OCI-M2 (cell line): ENCODE measurements at regions not wholly inside any gene's neighbourhood (a gene's known extent, or its start where the extent isn't known, plus 50 kb on each side); places are given as distances from the start of the nearest gene placed in this dataset.

Experiments
- DNase-seq: peaks from one replicate; lab custom pipeline; 2025; ENCODE audit not compliant: unreplicated experiment; lab: John Stamatoyannopoulos, UW

GRCh38 chr17:77361986-77362620 is 221.3 kb downstream of the SEC14L1 start:
- no peak for DNase-seq

DNA sequence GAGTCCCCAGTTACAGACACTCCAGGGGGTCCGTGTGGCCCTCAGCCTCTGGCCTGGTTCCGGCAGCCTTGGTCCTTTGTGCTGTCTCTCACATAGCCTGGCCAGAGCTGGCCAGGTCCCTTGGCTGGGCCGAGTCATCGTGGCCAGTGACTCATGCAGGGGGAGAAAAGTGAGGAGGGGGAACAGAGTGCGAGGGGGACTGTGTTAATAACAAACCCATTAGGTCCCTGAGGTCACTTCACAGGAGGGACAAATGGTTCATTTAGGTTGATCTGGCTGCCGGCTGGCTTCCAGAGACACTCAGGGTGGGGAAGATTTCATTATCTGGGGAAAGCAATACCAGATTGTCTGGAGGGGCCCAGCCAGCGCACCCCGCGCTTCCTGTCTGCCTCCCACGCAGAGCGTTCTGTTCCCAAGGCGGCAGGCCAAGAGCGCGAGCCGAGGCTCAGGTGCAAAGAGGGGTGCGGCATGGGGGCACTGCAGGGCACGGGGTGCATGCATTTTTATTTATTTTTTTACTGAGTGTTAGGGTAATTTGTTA is 223.1 kb downstream of the SEC14L1 start:
- no peak for DNase-seq

DNA sequence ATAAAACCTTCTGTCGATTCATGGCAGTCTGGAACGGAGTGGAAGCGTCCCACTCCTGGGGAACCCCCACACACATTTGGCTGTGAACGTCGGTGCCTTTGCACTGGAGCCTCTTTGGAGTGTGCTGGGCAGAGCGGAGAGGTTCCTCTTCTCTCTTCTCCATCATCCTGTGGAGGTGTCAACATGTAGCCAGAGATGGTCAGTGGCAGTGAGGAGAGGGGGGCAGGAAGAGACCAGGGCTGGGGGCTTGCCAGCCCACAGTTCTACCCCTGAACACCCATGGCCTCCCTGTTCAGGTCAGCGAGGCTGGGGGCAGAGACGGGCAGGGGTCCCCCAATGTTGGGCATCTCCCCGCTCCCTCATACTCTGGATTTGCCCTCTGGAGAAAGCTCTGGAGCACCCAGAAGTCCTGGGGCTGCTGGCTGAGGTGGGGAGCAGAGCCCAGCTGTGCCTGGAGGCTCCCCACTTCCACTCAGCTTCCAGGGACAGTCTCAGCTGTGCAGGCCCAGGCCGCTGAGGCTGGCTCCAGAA is 223.7 kb downstream of the SEC14L1 start:
- no peak for DNase-seq

DNA sequence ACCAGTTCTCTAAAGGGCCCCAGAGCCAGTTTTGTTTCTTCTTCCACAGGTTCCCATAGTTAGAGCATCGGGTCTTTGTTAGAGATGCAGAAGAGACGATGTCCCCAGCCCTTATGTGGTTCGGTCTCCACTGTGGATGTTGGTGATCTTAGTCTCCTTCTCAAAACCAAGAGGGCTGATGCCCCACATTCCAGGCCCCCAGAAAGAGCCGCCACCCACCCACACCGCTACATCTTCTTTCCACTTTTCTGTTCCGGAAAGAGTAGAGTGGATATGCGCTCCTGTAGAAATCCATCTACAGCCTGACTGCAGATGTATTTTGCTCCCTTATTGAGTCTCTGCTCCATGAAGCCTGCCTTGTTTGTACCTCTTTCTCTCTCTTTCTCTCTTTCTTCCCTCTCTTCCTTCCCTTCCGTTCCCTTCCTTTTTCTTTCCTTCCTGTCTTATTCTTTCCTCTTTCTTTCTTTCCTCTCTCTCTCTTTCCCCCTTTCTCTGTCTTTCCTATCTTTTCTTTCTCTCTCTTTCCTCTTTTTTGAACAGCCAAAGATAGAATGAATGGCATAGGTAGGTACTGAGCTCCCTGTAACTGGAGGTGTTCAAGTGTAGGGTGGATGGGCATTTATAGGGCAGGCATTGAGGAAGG is 224.3 kb downstream of the SEC14L1 start:
- DNase-seq: no peak

DNA sequence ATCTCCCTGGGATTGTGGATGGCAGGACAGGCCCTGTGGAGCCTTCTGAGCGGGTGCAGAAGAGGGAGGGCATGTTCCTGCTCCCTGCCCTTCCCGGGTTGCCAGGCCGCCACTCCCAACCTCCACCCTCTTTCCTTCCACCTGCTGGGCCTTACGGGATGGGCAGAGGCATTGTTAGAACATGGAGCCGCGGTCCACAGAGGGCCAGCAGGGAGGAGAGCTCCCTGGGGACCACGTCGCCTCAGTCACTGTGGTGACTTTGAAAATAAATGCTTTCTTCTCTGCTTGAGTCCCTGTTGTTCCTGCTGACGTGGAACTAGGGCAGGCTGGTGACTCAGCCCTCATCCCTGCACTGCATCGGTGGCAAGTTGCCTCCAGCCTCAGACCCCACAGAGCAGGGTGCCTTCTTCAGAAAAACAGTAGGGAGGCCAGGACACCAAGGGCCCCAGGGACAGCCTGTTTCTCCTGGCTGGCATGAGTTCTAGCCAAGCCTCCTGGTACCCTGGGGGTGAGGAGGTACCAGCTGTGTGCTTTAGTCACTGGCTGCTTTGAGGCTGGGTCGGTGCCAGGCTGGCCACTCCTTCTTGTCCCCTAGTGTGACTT is 224.9 kb downstream of the SEC14L1 start:
- no peak for DNase-seq

- no peak for DNase-seq
Observed at GRCh38 chr17:77366206-77366557, 225.4 kb downstream of the SEC14L1 start.

GRCh38 chr17:77366558-77367245 is 225.9 kb downstream of the SEC14L1 start:
- DNase-seq: no peak

DNA sequence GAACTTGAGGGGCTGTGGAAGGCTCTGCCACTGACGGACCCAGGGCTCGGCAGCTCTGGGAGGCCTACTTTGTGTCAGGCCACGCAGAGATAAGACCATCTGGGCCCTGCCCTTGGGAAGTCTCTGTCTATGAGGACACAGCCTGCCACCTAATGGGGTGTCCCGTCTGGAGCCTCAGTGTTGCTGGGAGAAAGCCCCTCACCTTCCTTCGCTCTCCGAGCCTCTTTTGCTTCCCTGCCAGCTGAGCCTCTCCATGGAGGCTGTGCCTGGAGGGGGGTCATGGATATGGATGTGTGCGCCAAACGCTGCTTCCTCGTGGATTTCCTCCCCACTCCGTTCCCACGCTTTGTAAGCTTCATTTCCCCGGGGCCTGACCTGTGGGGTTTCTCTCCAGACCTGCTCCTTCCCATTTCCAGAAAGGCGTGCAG is 228.8 kb downstream of the SEC14L1 start:
- no peak for DNase-seq

- no peak for DNase-seq
Observed at GRCh38 chr17:77370586-77370985, 229.8 kb downstream of the SEC14L1 start.

DNA sequence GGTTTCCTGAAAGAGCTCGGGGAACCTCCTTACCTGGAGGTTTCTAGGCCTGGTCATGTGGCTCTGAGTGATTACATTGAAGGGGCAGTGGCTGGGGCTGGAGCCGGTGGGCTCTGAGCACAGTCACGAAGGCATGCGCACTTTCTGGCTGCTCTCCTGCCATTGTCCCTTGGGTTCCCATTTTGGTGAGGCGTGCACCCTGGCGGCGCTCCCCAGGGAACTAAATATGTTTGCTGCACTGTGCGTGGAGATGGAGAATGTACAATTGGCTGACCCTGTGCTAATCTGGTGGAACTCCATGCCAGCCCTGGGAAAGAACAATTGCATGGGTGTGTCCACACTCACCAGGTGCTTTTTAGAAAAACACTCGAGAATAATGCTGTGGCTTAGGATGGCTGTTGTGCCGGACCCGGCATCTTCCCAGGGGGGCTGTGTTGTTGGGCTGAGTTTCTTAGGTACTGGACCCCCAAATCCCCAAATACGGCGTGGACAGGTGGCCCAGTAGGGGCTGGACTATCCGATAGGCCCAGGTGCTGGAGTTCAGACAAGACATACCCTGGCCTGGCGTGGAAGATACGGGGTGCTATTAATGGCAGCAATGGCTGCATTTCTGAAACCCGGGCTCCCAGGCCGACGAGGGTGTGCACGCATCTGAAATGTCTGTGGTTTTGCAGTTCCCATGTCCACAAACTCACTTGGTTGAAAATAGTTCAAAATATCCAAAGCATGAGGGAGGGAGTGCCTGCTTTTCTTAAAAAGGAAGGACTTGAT is 230.5 kb downstream of the SEC14L1 start:
- DNase-seq: no peak

DNA sequence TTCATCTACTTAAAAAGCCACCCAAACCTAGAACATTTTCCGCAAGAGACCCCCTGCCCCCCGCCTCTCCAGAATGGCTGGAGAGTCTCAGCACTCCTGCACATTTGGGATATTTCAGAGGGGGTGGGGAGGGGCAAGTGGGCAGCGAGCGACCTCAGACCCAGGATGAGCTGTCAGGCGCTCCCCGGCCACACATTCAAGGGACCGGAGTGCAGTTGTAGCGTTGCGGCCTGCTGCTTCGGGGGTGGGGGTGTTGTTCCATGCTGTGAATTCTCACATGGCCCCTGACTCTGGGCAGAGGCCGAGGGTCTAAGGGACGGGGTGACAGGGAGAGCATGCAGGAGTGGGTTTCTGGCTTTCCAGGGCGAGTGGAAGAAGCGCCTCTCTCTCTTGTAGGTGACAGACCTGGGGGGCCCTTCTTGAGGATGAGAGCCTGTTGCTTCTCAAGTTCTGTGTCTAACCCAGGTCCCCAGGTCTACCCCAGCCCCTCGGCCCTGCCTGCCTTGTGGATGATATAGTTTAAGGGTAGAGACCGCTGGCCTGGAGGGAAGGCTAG is 231.2 kb downstream of the SEC14L1 start:
- no peak for DNase-seq

DNA sequence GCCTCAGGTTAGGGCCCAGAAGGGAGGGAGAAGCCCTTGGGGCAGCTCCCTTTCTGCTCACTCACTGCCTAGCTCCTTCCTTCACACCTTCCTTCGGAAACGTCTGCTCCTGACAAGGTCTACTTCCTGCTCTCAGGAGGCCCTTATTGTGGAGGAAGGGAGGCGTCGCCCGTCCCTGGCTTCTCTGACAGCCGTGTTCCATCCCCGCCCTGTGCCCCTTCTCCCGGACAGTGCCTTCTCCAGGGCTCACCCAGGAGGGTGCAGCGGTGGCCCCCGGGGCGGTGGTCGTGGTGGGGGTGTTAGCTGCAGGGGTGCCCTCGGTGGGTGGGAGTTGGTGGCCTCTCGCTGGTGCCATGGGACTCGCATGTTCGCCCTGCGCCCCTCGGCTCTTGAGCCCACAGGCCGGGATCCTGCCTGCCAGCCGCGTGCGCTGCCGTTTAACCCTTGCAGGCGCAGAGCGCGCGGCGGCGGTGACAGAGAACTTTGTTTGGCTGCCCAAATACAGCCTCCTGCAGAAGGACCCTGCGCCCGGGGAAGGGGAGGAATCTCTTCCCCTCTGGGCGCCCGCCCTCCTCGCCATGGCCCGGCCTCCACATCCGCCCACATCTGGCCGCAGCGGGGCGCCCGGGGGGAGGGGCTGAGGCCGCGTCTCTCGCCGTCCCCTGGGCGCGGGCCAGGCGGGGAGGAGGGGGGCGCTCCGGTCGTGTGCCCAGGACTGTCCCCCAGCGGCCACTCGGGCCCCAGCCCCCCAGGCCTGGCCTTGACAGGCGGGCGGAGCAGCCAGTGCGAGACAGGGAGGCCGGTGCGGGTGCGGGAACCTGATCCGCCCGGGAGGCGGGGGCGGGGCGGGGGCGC is 231.9 kb downstream of the SEC14L1 start:
- no peak for DNase-seq

DNA sequence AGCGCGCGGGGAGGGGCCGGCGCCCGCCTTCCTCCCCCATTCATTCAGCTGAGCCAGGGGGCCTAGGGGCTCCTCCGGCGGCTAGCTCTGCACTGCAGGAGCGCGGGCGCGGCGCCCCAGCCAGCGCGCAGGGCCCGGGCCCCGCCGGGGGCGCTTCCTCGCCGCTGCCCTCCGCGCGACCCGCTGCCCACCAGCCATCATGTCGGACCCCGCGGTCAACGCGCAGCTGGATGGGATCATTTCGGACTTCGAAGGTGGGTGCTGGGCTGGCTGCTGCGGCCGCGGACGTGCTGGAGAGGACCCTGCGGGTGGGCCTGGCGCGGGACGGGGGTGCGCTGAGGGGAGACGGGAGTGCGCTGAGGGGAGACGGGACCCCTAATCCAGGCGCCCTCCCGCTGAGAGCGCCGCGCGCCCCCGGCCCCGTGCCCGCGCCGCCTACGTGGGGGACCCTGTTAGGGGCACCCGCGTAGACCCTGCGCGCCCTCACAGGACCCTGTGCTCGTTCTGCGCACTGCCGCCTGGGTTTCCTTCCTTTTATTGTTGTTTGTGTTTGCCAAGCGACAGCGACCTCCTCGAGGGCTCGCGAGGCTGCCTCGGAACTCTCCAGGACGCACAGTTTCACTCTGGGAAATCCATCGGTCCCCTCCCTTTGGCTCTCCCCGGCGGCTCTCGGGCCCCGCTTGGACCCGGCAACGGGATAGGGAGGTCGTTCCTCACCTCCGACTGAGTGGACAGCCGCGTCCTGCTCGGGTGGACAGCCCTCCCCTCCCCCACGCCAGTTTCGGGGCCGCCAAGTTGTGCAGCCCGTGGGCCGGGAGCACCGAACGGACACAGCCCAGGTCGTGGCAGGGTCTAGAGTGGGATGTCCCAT is 232.8 kb downstream of the SEC14L1 start:
- no peak for DNase-seq

DNA sequence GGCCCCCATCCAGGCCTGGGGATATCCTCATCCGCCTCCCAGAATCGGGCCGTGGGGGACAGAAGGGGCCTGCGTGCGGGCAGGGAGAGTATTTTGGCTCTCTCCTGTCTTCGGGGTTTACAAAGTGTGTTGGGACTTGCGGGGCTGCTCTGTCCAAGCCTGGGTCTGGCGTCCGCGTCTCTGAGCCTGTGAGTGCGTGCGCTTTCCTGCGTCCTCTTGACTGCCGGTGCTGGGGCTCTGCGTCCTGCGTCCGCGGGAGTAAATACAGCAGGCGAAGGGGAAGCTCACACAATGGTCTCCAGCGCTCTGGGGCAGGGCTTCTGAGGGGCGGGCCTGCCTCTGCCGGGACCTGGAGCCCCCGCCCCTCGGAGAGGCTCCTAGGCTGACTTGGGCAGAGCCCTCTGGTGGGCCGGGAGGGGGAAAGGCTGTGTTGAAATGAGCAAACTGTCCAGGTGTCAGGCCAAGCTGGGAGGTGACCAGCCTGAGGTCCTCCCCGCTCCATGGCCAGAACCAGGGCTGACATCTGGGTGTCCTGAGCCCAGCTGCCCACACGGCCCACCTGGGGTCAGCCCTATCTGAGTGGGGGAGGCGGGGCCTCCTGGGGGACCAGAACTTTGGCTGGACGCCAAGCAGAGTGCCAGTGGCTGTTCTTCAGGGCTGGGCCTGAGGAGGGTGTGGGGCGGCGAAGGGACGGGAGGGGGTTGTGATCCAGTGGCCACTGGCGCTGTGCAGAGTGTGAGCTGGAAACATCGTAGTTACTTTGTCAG is 233.6 kb downstream of the SEC14L1 start:
- no peak for DNase-seq

DNA sequence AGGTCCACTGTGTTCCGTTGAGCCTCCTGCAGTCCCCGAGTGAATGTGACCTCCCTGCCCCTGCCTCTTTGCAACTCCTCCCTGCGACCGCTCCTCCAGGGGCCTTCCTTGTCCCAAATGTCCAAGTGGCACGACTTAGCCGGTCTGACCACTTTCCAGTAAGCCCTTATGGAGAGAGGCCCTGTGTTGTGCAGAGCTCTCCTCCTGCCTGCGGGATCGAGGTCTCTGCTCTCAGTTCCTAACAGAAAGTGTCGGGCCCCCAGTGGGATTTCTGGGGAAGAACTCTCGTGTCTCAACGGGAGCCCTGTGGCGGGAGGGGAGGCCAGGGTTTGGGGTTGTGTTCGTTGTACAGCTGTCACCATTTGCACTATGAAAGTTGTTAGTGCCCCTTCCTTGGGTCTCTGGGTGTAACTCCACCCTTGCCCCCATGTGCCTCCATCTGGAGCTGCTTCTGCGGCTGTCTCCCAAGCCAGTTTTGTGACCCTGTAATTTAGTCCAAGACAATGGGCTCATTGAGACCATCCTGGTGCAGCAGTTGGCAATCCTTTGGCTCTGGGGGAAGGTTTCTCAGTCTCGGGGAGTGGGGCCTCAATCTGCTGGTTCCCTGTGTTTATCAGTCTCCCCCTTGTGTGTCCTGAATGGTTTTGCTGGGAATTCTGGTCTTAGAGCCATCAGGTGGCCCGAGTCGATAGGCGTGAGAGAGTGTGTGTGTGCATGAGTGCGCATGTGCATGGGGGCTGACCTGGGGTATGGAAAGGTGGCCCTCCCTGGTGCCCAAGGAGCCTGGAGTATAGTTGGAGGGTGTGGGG is 234.5 kb downstream of the SEC14L1 start:
- DNase-seq: no peak

- DNase-seq: no peak
Observed at GRCh38 chr17:77375917-77376651, 235.3 kb downstream of the SEC14L1 start.
